ENCODE measurements at regions not wholly inside any gene's neighbourhood (a gene's known extent, or its start where the extent isn't known, plus 50 kb on each side); places are given as distances from the start of the nearest gene placed in this dataset.
"Not testable (repeated sequence)": the region's sequence is repeated elsewhere in the genome, so short reads cannot be mapped to it uniquely, and the experiment has no call there.

DNA sequence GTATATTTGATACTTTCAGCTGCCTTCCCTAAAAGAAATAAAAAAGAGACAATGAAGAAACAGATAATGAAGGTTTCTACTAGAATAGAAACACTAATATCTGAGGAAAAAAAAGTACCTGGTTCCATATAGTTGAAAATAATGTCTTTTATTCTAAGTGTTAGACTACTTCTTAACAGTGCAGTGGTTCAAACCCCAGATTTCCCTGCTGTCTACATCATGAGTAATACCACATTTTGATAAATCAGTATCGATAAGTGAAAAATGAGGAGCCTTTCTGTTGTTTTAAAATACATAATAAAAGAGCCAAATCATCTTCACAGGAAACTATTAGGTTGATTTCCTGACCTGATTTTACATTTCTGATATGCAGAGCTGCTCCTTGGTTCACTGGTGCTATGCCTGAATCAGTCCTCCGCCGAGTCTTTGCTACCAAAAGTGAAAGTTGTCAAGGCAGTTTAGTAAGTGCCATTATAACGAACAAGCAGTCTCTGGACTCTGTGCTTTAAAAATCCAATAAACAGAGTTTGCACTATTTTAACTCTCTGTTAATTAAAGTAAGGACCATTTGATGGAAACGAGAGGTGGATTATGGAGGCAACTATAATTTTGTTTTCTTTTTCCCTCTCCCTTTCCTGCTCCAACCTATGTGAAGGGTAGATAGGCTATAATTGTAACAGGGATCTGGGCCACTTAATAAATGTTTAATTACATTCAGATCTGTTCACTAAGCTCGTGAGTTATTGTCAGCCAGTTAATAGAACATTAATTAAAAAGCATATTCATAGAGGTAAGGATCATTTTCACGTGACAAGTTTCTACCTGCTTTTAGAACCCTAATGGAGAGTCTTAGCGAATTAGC lies 724.5 kb upstream of the RAG2 start:
- DNase-seq (ENCODE audit: low spot score), result no peak

- no peak for DNase-seq (ENCODE audit: low spot score)
Measured at GRCh38 chr11:37320921-37321320, 722.9 kb upstream of the RAG2 start.

GRCh38 chr11:37317803-37318202 lies 719.8 kb upstream of the RAG2 start:
- no peak for DNase-seq (ENCODE audit: low spot score)

DNA sequence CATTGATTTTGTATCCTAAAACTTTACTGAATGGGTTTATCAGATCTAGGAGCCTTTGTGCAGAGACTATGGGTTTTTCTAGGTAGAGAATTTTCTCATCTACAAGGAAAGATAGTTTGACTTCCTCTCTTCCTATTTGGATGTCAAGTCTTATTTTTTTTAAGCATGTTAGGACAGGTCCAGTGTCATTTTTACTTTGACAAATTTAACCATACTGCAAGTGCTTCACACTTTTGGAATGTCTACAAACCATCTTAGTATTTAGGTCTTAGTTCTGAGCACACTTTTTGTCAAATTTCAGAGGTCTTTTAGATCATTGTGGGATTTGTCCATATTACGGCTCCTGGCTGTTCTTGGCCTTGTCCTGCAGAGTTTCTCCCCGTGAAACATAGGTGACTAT lies 715.2 kb upstream of the RAG2 start:
- no peak for DNase-seq (ENCODE audit: low spot score)

GRCh38 chr11:37306563-37306962 lies 708.5 kb upstream of the RAG2 start:
- no peak for DNase-seq (ENCODE audit: low spot score)

DNA sequence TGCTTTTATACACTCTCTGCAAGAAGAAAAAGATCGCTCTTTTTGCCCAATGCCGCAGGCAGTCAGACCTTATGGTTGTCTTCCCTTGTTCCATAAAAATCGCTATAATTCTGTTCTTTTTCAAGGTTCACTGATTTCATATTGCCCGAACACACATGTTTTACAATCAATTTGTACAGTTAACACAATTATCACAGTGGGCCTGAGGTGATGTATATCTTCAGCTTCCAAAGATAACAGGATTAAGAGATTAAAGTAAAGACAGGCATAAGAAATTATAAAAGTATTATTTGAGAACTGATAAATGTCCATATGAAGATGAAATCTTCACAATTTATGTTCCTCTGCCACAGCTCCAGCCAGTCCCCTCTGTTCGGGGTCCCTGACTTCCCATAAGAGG lies 703.4 kb upstream of the RAG2 start:
- DNase-seq (ENCODE audit: low spot score), result not testable (repeated sequence)

DNA sequence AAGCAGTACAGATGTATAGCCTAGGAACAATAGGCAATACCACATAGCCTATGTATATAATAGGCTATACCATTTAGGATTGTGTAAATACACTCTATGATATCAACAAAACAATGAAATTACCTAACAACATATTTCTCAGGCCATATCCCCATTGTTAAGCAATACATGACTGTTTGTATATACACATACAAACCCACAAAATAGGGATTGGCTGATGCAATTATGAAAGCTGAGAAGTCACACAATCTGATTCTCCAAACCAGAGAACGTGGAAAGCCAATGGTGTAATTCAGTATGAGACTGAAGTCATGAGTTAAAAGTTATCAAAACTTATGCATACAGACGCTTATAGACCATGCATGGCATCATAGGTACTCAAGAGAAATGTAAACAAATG lies 700.1 kb upstream of the RAG2 start:
- DNase-seq (ENCODE audit: low spot score), result no peak

DNA sequence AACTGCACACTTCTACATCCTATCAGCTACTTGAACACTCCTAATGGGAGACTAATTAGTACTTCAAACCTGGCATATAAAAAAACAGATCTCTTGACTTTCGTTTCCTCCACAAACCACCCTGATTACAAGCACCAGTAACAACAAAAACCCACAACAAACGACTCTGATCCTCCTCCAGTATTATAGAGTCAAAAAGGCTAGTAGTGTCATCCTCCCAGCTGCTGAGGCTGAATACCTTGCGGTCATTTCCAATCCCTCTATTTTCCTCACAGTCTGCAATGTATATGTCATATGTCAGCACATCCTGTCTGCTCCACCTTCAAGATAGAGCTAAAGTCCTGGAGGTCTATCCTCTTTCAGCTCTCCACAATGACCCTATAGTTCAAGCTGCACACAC lies 688.9 kb upstream of the RAG2 start:
- no peak for DNase-seq (ENCODE audit: low spot score)

- no peak for DNase-seq (ENCODE audit: low spot score)
Measured at GRCh38 chr11:37282367-37282766, 684.3 kb upstream of the RAG2 start.

DNA sequence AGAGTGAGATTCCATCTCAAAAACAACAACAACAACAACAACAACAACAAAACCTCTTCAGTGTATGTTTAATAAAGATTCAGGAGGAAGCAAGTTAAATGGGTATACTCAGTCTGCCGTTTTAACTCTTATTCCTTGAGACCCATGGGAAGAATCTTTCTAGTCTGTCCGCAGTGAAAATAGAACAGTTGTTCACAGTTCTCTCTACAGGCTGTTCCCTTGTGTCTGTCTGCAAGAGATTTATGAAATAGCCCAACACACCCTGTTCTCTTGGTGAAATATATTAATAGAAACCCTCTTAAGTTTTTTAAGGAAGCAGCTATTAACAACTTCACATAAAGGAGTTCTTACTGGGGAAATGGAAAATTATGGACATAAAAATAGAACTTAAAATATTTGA lies 682.2 kb upstream of the RAG2 start:
- DNase-seq (ENCODE audit: low spot score), result no peak

DNA sequence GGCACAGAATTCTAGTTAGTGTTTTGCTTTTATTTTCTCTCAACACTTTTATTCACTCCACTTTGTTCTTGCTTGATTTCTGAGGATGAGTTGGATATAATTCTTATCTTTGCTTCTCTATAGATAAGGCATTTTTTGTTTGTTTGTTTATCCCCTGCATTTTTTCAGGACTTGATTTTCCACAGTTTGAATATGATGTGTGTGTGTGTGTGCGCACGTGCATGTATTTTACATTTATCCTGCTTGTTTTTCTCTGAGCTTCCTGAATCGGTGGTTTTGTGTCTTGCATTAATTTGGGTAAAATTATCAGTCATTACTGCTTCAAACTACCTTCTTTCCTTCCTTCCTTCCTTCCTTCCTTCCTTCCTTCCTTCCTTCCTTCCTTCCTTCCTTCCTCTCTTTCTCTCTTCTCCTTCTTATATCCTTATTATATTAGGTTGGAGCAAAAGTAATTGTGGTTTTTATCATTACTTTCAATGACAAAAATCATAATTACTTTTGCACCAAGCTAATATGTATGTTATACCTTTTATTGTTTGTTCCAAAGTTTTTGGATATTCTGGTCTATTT lies 679.9 kb upstream of the RAG2 start:
- DNase-seq (ENCODE audit: low spot score), result no peak

GRCh38 chr11:37264783-37265182 lies 666.7 kb upstream of the RAG2 start:
- no peak for DNase-seq (ENCODE audit: low spot score)

DNA sequence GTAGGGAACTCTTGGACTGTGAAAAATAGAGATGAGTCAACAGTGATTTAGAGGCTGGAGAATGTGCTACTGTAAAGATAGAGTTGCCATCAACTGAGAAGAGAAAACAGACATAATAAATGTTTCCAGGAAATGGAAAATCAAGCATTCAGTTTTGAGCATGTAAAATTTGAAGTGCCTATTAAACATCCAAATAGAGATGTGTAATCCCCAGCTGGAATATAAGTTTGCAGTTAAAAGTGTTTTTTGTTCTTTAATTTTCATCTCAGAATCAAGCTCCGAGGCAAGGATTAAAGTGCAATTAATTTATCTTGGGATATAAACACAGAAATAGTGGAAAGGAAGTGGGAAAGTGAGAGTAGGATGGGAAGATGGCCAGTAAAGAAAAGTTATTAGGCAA lies 666.0 kb upstream of the RAG2 start:
- no peak for DNase-seq (ENCODE audit: low spot score)

DNA sequence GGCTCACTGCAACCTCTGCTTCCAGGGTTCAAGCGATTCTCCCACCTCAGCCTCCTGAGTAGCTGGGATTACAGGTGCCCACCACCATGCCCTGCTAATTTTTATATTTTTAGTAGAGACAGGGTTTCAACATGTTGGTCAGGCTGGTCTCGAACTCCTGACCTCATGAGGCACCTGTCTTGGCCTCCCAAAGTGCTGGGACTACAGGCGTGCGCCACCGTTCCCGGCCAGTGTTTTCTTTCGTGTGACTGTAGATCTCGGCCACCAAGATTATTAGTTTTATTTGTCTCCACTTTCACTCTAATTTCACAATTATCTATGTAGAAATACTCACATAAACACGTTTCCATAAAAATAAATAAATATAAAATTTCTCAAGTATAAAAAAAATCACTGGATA lies 665.4 kb upstream of the RAG2 start:
- not testable (repeated sequence) for DNase-seq (ENCODE audit: low spot score)

GRCh38 chr11:37259734-37260133 lies 661.7 kb upstream of the RAG2 start:
- DNase-seq (ENCODE audit: low spot score), result no peak

GRCh38 chr11:37248145-37248544 lies 650.1 kb upstream of the RAG2 start:
- DNase-seq (ENCODE audit: low spot score), result no peak

GRCh38 chr11:37246092-37246491 lies 648.1 kb upstream of the RAG2 start:
- not testable (repeated sequence) for DNase-seq (ENCODE audit: low spot score)

DNA sequence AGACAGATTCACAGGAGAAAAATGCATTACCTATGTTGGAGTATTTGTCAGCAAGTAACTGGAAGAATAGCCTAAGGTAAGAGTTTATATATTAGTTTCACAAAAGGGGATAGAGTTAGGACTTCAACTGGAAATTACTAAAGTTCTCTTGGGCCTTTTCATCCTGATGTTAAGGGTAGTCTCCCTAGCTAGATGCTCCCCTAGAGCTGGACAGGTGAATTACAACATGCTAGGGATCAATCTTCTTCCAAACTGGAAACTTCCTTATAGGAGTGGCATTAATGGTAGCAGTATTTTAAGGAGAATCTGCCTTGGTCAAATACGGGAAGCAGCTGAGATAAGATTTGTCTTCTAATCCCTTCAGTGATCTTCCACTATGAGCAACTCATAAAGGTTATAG lies 632.8 kb upstream of the RAG2 start:
- DNase-seq (ENCODE audit: low spot score), result no peak

GRCh38 chr11:37223962-37224361 lies 625.9 kb upstream of the RAG2 start:
- no peak for DNase-seq (ENCODE audit: low spot score)

- DNase-seq (ENCODE audit: low spot score), result no peak
Measured at GRCh38 chr11:37203006-37203405, 605.0 kb upstream of the RAG2 start.

DNA sequence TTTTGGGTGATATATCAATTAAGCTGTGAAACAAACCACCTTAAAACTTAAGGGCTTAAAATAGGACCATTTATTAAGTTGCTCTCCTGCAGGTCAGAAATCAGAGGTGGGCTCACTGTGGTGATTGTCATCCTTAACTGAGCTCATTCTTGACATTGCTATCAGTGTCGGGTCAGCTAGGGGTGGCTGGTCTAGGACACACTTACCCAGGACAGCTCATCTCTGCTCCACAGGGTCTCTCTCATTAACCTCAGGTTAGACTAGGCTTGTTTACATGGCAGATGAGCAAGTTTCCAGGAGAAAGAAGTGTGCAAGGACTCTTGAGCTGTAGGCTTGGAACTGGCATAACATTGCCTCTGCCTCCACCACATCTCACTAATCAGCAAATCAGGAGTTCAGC lies 601.0 kb upstream of the RAG2 start:
- no peak for DNase-seq (ENCODE audit: low spot score)

DNA sequence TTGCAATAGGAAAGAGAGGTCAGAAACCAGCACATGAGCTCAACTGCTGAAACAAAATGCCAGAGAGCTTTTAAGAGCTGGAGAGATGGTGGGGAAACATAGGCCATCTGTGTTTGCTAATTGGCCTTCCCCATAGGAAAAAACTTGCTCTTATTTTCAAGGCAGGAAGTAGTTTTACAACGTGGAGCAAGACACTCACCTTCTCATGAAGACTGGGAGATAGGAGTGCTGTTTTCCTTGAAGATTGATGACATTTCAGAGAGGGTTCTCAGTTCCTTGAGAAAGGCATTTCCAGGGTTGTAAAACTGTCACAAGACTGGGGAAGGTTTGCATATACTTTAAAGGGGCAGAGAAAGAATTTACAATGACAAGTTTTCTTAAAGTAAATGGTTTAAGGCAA lies 586.3 kb upstream of the RAG2 start:
- DNase-seq (ENCODE audit: low spot score), result no peak

DNA sequence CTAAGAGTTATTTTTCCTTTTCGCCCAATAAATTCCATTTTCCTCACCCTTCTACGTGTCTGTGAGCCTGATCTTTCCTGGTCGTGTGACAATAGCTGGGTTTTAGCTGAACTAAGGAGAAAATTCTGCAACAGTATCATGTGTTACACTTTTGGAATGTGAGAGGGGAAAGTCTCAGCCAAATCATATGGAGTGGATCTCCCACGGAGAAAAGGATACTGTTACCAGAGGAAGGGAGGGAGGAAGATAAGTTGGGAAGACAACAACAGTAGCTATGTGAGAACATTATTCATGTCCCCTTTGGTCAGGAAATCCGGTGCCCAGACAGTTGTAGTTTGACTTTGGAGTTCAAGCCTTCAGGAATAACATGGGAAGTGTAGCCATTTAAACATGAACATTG lies 584.0 kb upstream of the RAG2 start:
- DNase-seq (ENCODE audit: low spot score), result no peak

DNA sequence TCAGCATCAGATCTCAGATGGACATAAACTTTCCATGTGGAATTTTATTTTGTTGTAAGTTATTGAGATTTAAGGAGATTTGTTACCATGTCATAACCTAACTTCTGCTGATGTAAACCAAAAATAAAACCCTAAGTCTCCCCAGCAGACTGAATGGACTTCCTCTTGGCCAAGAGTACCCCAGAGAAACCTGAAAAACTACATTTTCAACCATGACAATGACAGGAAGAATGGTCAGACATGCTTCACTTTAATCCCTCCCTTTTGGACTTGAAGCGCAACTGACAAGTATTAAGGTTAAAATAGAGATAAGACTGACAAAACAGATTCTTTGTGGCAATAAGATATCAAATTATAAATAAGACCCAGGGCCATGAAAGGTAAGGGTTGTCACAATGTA lies 579.7 kb upstream of the RAG2 start:
- no peak for DNase-seq (ENCODE audit: low spot score)
